NCI-H2171 treated with DMSO at 0.1 percent for 48 hours (cell line): ENCODE measurements at regions not wholly inside any gene's neighbourhood (a gene's known extent, or its start where the extent isn't known, plus 50 kb on each side); places are given as distances from the start of the nearest gene placed in this dataset.
"Not testable (repeated sequence)": the region's sequence is repeated elsewhere in the genome, so short reads cannot be mapped to it uniquely, and the experiment has no call there.

Source experiments
- DNase-seq: peaks from one replicate; lab custom pipeline; 2025; lab: John Stamatoyannopoulos, UW

DNA sequence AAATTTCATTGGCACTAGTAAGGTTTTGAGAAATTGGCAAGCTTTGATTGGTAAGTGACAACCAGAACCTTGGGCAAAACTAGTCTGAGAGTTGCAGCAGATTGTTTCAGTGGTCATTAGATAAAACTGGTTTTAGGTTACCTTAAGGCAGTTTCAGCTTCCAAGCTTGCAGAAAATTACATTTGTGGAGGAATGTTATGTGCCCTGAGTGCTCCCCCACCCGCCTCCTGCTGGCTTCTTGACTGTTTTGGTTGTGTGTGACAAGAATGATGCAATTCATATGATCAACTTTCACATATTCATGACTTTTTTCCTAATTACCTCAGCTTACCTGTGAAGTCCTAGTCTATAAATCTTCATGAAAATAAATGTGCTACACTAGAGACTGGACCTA is 599.5 kb upstream of the ZNF804A start:
- no peak for DNase-seq

DNA sequence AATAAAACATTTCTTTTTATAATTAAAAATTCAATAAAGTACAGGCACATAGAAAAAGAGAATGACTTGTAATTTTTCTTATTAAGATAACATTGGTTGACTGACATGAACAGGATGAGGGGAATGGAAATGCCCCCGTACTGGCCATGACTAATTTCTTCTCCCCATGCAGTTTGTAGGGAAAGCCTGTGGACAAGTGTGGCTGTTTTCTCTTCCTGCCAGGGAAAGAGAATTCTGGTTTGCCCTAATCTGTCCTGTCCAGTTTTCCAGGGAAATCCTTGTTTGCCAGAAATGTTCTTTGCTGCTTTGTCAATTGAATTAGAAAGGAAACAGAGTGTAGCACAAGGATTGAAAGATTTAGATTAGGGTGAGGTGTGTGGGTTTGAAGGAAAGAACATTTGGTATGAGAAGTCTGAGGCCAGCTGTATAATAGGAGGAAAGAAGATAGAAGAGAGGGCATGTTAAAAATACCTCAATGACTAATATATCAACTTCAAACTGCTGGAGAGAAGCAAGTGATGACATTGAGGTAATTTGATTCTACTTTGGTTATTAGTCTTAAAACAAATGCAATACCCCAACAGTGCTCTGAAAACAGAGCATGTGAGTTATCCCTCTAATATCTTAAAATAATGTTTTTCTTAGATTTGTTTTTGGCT is 593.9 kb upstream of the ZNF804A start:
- DNase-seq = peak; percentile 85

DNA sequence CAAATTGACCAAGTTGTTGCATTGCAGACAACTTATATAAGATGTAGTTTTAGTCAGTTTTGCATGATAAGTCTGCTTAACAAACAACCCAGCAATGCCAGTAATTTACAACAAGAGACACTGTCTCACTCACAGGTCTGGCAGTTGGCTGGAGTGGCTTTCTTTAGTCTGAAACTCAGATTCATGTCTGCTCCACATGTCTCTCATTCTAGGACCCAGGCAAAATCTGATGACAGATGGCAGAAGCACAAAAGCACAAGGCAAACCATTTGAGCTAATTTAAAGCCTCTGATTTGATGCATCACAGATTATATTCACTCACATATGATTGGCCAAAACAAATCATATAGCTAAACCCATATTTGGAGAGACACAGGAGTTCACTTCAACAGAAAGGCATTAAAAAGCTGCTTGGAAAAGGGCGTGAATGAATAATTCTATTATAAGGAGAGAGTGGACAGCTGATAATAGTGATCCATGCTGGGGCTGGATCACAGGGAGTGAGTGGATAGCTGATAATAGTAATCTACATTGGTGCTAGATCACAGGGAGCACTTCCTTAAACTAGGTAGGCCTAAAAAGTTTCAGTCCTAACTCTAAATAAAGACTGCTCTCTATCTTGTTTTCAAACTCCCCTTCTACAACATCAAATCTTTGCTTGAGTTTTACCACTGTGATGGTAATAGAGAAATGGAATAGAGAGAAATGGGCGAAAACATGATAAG is 593.2 kb upstream of the ZNF804A start:
- peak; percentile 98 for DNase-seq

DNA sequence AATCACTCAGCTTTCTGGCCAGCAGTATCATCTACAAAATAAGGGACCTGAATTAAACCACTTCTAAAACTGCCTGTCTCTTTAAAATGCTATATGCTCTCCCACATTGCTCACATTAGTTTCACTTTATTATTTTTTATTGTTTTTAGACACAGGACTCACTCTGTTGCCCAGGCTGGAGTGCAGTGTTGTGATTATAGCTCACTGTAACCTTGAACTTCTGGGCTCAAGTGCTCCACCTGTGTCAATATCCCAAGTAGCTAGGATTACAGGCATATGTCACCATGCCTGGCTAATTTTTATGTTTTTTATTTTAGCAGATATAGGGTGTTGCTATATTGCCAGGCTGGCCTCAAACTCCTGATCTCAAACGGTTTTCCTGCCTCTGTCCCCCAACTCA is 591.3 kb upstream of the ZNF804A start:
- DNase-seq = peak; percentile 85

DNA sequence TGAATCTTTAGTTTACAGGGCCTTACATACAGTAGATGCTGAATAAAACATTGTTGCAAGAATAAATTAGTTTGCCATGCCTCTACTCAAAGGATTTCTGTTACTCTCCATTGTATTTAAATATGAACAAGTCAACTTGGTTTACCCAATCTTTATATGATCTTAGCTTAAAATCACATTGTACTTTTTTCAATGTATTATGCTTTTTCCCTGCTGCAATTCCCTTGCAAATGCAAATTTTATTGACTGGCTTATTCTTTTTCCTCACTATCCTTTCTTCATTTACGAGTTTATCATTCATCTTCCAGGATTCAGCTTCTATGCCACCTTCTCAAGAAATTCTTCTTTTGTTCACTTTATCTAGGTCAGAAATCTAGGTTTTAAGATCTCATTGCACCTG is 571.4 kb upstream of the ZNF804A start:
- no peak for DNase-seq

DNA sequence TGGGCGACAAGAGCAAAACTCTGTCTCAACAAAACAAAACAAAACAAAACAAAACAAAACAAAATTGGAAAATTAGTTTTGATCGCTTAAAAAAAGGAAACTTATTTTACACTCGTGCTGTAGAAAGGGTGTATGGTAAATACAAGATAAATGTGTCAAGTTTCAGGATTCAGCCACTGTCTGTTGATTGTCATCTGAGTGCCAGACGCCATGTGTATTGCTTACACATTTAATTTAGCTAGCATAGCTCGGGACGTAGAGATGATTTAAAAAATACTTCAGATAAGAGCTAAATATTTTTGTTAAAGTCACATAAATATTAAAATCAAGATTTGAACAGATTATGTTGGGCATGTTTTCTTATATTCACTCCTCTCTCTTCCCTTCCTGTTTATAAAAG is 568.1 kb upstream of the ZNF804A start:
- DNase-seq = no peak

DNA sequence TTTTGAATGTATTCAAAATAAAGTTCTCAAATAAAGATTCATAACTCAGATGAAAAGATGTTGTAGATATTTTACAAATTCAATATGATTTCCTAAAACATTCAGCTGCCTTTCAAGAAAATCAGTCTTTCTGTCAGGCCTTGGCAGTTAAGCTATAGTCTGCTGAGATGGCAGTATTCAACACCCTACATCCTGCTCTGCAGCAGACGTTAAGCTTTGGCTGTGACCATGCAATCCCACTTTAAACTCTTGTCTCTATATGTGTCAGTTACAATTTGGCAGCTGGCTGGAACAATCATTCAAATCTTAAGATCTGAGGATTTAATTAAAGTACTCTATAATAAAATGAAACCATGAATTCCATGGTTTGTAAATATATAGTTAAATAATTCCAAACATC is 567.3 kb upstream of the ZNF804A start:
- no peak for DNase-seq

DNA sequence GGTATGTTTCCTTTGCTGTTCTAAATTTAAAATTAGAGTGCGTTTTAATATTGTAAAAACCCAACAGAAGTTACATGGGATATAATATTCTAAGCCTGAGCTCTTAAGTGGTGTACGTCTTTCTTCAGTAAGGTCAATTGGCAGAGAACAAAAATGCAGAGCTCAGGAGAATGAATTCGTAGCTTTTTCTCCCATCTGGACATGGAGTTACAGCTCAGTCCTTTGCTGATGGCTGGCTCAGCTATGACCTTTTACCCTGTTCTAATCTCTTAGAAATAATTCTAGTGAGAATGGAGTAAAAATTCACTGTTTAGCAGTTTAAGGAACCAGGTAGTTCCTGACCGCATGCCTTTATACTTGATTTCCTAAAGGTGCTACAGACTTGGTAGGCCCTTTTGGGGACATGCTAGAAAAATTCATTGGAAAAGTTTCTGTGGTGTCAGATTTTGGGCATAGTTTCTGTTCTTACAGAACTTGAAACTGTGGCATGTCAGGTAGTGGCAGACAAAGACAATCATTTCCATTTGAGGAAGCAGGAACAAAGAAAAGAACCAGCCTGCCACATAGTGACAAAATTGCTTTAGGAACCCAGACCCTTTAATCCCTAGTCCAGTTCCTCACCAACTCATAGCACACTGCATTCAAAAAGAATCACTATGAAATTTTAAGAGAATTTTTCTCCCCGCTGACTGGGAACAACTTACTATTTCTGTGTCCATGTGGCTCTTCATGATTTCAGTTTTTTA is 566.8 kb upstream of the ZNF804A start:
- peak; percentile 14 for DNase-seq

DNA sequence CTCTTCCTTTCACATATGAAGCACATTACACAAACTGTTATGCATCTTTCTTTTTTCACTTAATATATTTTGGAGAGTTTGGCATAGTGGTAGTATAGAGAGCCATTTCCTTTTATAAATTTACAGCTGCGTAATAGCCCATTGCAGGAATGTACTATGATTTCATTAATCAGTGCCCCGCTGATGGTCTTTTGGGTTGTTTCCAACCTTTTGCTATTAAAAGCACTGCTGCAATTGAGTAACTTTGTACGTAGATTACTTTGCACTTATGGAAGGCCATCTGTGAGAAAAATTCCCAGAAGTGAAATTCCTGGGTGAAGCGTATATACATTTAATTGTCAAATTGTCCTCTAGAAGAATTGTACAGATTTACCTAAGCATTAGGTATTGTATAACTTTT is 565.3 kb upstream of the ZNF804A start:
- no peak for DNase-seq

DNA sequence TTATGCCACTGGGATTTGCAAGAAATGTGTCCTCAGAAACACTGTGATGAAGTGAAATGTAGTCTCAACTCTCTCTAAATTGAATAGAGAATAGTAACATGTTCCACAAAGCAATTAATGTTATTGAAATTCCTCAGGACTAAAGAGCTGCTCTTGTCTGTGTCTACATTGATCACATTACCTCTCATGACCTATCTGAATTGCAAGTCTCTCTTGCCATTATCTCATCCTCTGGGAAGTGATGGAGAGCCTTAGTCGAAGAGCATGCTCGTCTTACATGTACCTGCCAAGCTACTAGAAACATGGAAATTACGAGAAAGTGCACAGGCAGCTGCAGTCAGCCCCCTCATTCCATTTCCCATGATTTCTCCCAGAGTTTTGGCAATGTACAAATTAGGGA is 561.1 kb upstream of the ZNF804A start:
- no peak for DNase-seq

DNA sequence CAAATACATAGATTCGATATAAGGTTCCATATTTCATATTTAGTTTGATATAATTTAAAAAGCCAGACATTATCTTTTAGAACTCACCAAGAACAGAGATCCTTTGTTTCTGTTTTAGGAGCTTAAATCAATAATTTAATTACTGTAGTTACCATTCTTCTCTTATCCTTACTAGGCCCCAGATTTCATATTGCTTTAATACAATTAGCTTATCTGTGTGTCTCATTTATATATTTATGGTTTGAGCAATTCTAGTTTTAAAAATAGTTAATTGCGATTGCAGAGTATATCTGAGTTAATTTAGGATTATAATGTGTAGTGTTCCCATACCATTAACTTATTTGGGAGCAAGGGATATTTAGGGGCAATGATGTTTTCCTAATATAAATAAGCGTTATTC is 558.8 kb upstream of the ZNF804A start:
- DNase-seq = no peak

DNA sequence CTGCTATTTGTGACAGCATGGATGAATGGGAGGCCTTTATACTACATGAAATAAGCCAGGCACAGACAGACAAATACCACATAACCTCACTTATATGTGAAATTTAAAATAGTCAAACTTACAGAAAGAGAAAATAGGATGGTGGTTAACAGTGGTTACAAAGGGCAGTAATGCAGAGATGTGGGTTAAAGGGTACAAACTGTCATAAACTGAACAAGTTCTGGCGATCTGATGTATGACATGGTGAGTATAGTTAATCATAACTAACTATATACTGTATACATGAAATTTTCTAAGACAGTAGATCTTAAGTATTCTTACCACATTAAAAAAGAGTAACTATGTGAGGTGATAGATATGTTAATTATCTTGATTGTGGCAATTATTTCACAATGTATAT is 558.1 kb upstream of the ZNF804A start:
- DNase-seq = no peak

DNA sequence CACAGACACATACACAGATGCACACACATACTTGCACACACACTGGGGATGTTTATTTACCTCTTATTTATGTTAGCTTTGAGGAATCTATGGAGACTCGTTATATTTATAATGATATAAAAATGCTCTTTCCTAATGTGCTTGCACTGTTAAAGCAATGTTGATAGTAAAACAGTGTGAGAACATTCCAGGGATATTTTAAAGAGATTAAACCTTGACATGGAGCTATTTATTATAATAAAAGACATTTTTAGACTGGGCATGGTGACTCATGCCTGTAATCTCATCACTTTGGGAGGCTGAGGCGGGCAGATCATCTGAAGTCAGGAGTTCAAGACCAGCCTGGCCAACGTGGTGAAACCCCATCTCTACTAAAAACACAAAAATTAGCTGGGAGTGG is 557.3 kb upstream of the ZNF804A start:
- DNase-seq = no peak

DNA sequence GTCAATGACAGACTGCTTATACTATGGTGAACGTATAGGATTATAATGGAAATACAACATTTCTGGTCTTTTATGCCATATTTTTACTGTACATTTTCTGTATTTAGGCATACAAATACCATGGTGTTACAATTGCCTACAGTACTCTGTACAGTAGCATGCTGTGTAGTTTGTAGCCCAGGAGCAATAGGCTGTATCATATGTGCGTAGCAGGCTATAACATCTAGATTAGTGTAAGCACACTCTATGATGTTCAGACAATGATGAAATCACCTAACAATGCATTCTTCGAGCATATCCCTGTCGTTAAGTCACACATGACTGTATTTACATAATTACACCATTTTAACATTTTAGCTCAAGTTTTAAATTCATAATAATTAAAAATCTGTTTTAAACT is 556.6 kb upstream of the ZNF804A start:
- no peak for DNase-seq

DNA sequence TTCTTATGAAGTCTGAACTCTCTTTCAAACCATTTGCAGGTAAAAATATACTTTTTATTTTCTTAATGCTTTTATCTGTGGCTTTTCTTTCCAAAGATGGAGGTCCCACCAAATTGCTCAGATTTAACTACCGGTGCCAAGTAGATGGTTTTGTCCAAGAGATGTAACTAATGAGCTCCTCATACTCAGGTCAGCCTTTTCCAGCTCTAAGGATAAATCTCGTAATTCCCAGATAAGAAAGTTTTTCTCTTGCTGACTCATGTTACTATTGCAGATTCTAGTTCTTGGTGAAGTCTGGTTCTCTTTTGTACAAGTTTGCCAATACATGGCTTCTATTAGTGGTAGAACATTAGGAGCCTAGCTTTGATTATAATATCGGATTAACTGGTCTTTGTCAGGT is 550.8 kb upstream of the ZNF804A start:
- no peak for DNase-seq

DNA sequence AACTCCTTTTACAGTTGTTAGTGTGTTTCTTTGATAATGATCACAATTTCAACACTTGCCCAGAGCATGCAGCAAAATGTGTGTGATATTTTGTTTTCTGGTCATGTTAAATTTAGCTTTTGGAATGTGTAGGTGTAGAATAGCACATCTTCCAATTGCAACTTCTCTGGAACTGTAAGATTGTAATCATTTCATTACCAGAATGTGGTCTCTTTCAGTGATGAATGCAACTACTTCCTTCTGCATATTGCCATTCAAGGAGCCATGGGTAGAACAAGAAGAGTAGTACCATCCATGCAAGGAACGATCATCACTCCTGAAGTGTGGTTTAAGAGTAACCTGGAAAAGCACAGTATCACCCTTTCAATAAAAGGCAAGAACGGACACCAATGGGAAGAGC is 548.8 kb upstream of the ZNF804A start:
- no peak for DNase-seq

DNA sequence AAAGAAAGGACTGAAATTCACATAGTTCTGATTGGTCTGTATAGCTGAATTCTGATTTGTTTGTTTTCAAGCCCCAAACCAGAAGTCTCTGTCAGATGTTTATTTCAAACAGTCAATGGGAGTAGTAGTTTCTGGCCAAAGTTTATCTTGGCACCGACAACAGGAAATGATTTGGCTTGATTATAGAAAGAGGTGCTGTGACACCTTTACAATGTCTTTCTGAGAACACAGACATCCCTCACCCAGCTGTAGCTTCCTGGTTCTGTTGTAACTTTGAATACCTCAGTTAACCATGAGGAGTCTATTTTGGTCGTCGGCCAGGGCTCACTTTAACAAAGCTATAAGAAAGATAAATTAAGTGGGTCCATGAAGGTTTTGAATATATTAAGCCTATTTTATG is 545.0 kb upstream of the ZNF804A start:
- no peak for DNase-seq

DNA sequence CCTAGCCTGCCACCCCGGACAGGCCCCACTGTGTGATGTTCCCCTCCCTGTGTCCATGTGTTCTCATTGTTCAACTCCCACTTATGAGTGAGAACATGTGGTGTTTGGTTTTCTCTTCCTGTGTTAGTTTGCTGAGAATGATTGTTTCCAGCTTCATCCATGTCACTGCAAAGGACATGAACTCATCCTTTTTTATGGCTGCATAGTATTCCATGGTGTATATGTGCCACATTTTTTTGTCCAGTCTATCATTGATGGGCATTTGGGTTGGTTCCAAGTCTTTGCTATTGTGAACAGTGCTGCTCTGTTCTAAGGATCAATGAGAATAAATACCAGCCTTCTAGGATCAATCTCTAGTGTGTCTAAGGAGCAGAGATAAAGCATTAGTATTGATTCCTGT is 543.9 kb upstream of the ZNF804A start:
- not testable (repeated sequence) for DNase-seq

DNA sequence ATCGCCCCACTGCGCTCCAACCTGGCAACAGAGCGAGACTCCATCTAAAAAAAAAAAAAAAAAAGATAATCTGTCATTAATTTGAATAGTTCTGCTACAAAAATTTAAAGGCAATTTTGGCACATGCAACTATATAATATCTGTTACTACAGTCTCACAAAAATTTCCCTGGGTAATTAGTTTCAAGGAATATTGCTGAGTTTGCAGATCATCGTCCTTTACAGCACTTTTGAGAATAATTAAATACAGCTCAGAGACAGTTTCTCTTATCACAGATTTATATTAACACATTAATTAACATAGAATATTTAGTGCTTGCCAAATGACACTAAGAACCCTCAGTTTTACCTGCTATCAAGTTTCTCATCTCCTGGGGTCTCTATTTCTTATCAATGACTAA is 540.4 kb upstream of the ZNF804A start:
- no peak for DNase-seq

DNA sequence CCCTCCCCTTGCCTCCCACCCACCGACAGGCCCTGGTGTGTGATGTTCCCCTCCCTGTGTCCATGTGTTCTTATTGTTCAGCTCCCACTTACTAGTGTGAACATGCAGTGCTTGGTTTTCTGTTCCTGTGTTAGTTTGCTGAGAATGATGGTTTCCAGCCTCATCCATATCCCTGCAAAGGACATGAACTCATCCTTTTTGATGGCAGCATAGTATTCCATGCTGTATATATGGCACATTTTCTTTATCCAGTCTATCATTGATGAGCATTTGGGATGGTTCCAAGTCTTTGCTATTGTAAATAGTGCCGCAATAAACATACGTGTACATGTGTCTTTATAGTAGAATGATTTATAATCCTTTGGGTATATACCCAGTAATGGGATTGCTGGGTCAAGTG is 538.1 kb upstream of the ZNF804A start:
- DNase-seq = not testable (repeated sequence)

DNA sequence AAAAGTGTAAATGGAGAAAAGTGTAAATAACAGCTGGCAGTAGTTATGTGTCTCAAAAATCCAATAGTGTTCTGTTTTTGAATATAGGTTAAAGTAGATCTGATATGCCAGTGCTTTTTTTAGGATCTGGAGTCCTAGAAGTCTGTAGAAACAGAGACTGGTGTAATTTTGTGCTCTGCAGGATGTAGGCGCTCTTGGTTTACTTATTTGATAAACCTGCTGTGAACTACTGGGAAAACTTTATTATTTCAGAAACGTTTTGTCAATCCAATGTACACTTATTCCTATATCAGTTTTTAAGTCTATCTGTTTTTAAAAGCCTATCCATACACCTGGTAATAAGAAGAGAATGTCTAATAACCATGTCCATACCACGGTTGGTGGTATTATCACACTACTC is 530.8 kb upstream of the ZNF804A start:
- peak; percentile 15 for DNase-seq

DNA sequence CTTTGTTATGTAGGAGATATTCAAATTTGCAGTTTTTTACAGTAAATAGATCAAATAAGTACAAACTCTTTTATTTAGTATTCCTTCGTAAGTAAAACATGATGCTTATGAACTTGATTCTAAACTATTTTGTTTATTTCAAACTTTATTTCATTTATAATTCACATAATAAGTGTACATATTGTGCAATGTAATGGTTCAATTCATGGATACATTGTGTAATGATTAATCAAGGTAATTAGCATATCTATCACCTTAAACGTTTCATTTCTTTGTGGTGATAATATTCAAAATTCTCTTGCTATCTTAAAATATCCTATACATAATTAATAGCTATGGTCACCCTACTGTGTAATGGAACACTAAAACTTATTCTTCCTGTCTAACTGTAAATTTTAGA is 525.9 kb upstream of the ZNF804A start:
- no peak for DNase-seq

DNA sequence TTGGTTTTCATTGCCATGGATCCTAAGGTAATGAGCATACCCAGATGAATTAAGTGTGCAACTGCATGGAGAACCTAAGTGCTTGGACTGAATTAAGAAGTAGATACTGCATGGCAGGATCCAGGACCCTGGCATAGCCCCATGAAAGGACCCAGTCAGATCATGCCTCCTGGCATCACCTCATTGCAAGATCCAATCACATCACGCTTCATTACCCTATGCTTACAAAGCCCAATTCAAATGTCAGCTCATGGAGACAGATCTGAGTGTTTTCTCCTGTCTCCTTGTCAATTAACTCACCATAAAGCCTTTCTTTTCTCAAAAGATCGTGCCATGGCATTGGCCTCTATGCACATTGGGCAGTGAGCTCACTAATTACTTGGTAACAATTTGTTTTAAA is 519.8 kb upstream of the ZNF804A start:
- peak; percentile 28 for DNase-seq
